ENCODE measurements at regions not wholly inside any gene's neighbourhood (a gene's known extent, or its start where the extent isn't known, plus 50 kb on each side); places are given as distances from the start of the nearest gene placed in this dataset.

- no peak for TF ChIP-seq JUND (IDR thresholded peaks at IDR 0.05; ENCODE audit: low read length)
These were observed 419.9 kb downstream of the TUSC7 start (continued) for GRCh38 chr3:117129516-117129915.

GRCh38 chr3:117130222-117130621, 420.6 kb downstream of the TUSC7 start:
- H3K9me3 ChIP-seq (ENCODE audit: insufficient read depth in 2 of 2, low read depth in 1 of 2, low read length in 1 of 2), result no peaks in the 10 kb centered on the region
- WGBS, 2 experiments (ENCODE audit: extremely low coverage in 1 of 2, insufficient coverage in 1 of 2, insufficient read length in 1 of 2, insufficient replicate concordance in 2 of 2, low coverage in 1 of 2, low lambda C conversion rate in 2 of 2, missing lambda C conversion rate in 1 of 2), result 0% methylated on average over 1 of the region's 1 CpG; no CpG with 5 or more reads in 1 of the 2 experiments
- POLR2A ChIA-PET (ENCODE audit: partially characterized antibody), result no interaction called here
- no peak overlapping the region for H3K9ac ChIP-seq (replicated peaks in 1 of 4; ENCODE audit: extremely low read depth in 1 of 4, low read depth in 3 of 4, low read length in 3 of 4)
- no peak overlapping the region for H3K23ac ChIP-seq (ENCODE audit: insufficient read length)
- no peaks in the 10 kb centered on the region for H3K4me1 ChIP-seq (replicated peaks in 1 of 4; ENCODE audit: control insufficient read depth in 3 of 4, insufficient read depth in 4 of 4, low read length in 3 of 4)
- H3K36me3 ChIP-seq (ENCODE audit: control insufficient read depth in 2 of 4, insufficient read depth in 4 of 4, low read length in 3 of 4), result no peaks in the 10 kb centered on the region
- H3K79me2 ChIP-seq (ENCODE audit: control insufficient read depth in 1 of 2, insufficient read depth in 2 of 2, low read length in 2 of 2), result no peaks in the 10 kb centered on the region
- no peaks in the 10 kb centered on the region for H4K20me1 ChIP-seq (replicated peaks in 1 of 2; ENCODE audit: control insufficient read depth in 1 of 2, insufficient read depth in 2 of 2, low read length in 2 of 2)
- H3K18ac ChIP-seq (ENCODE audit: extremely low read depth, low read length), result no peak overlapping the region
- CTCF ChIA-PET (ENCODE audit: partially characterized antibody), result no interaction called here
- no peak overlapping the region for H4K5ac ChIP-seq (ENCODE audit: insufficient read length, low read depth, low read length)
- H4K91ac ChIP-seq (replicated peaks; ENCODE audit: insufficient read length, low read length), result no peak overlapping the region
- H3K27ac ChIP-seq (ENCODE audit: low read depth, low read length), result no peak overlapping the region
- H3K4me2 ChIP-seq (ENCODE audit: insufficient read depth in 1 of 2, low read depth in 2 of 2, low read length in 2 of 2), result no peak overlapping the region
- H2BK120ac ChIP-seq (replicated peaks; ENCODE audit: low read depth, low read length), result no peak overlapping the region
- H3K4me3 ChIP-seq (ENCODE audit: extremely low read depth in 1 of 4, insufficient read depth in 2 of 4, low read depth in 3 of 4, low read length in 4 of 4), result no peak overlapping the region
- no peaks in the 10 kb centered on the region for H3K23me2 ChIP-seq (ENCODE audit: low read depth, low read length)
- no peak for DNase-seq (ENCODE audit: low read depth in 1 of 2, low spot score in 2 of 2)
- no peak overlapping the region for H2AFZ ChIP-seq (ENCODE audit: low read length)
- no peaks in the 10 kb centered on the region for H3K27me3 ChIP-seq (replicated peaks in 1 of 4; ENCODE audit: control insufficient read depth in 3 of 4, extremely low read depth in 1 of 4, insufficient read depth in 3 of 4, low read length in 3 of 4)
- no peak overlapping the region for H4K8ac ChIP-seq (ENCODE audit: extremely low read depth, insufficient read depth, low read length)
- H2BK20ac ChIP-seq (ENCODE audit: low read length), result no peak overlapping the region
- no peak overlapping the region for H3K56ac ChIP-seq (replicated peaks; ENCODE audit: insufficient read length, low read depth, low read length)
- no peaks in the 10 kb centered on the region for H3K79me1 ChIP-seq (ENCODE audit: low read depth, low read length)
- no peak overlapping the region for H2BK5ac ChIP-seq (ENCODE audit: low read depth, low read length)
- no peak overlapping the region for H2AK5ac ChIP-seq (ENCODE audit: low read depth, low read length)
- no peak for FAIRE-seq
- H2BK12ac ChIP-seq (ENCODE audit: low read depth, low read length), result no peak overlapping the region
- no peak overlapping the region for H2BK15ac ChIP-seq (ENCODE audit: low read length)
- no peak overlapping the region for H3K4ac ChIP-seq (replicated peaks; ENCODE audit: insufficient read length, low read depth, low read length)
- H3K14ac ChIP-seq (ENCODE audit: insufficient read length), result no peak overlapping the region
- no peak for TF ChIP-seq HDAC2 (IDR thresholded peaks at IDR 0.05; ENCODE audit: borderline replicate concordance in 1 of 2, low read depth in 2 of 2, low read length in 2 of 2)
- TF ChIP-seq SP2 (IDR thresholded peaks at IDR 0.05; ENCODE audit: low read length), result no peak
- no peak for TF ChIP-seq TCF12 (IDR thresholded peaks at IDR 0.05; ENCODE audit: low read depth, low read length)
- TF ChIP-seq JUND (IDR thresholded peaks at IDR 0.05; ENCODE audit: low read length), result no peak
- TF ChIP-seq SIN3A (conservative IDR thresholded peaks at IDR 0.05 in 1 of 2, IDR thresholded peaks at IDR 0.05 in 1 of 2; ENCODE audit: low read depth in 1 of 2, low read length in 2 of 2), result no peak
- no peak for TF ChIP-seq CTBP2 (IDR thresholded peaks at IDR 0.05; ENCODE audit: borderline replicate concordance, insufficient read depth, insufficient read length, low read length)
- no peak for TF ChIP-seq SP1 (IDR thresholded peaks at IDR 0.05; ENCODE audit: low read depth, low read length)
- TF ChIP-seq CHD1 (IDR thresholded peaks at IDR 0.05; ENCODE audit: low read depth, low read length), result no peak
- no peak for TF ChIP-seq PHF8 (conservative IDR thresholded peaks at IDR 0.05; ENCODE audit: low read depth, low read length)
- TF ChIP-seq SRF (IDR thresholded peaks at IDR 0.05; ENCODE audit: low read depth, low read length), result no peak
- TF ChIP-seq BACH1 (IDR thresholded peaks at IDR 0.05; ENCODE audit: low read length), result no peak
- no peak for TF ChIP-seq ASH2L (IDR thresholded peaks at IDR 0.05; ENCODE audit: low read length)
- no peak for TF ChIP-seq EZH2 (IDR thresholded peaks at IDR 0.05; ENCODE audit: low read depth, low read length, severe bottlenecking)
- TF ChIP-seq POLR2AphosphoS5 (IDR thresholded peaks at IDR 0.05; ENCODE audit: low read depth, low read length), result no peak
